Activated T-cell treated with anti-CD3 and anti-CD28 coated beads for 1 hour (primary cell): ENCODE measurements at regions not wholly inside any gene's neighbourhood (a gene's known extent, or its start where the extent isn't known, plus 50 kb on each side); places are given as distances from the start of the nearest gene placed in this dataset.

Experiments used
- DNase-seq: peaks from one replicate; pipeline ENCODE4 v3.0.0-alpha.2; 2020; ENCODE audit warnings: low read depth

DNA sequence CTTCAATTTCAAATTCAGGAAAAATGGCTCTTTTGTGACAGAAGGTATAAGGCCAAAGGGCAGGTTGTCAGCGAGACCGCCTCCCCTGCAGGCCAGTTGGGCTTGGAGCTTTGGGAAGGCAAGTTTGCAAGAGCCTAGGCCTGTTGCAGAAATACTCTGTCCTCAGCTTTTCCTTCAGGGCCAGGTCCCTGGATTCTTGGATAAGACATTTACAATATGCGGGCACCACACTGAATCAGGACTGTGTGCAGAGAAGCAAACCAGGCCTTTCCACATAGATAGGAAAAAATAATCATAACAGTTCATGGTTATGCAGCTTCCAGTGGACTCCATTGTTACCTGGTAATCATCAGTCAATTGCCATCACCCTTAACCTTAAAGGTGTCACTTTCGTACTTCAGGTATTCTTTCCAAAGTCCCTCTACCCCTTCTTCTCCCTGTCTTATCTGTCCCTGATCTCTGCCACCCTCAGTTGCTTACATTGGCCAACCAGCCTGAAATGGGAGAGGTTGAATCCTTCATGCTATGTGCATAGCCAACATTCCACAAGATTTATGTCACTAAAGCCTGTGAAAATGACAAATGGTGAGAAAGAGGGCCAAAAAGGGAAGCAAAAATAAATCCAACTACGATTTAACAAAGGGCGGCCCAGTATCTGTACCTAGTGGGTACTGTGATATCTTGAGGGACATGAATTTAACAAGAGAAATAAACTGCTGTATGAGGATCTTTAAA, 304.5 kb upstream of the NFE2L3 start:
- DNase-seq, result no peak

DNA sequence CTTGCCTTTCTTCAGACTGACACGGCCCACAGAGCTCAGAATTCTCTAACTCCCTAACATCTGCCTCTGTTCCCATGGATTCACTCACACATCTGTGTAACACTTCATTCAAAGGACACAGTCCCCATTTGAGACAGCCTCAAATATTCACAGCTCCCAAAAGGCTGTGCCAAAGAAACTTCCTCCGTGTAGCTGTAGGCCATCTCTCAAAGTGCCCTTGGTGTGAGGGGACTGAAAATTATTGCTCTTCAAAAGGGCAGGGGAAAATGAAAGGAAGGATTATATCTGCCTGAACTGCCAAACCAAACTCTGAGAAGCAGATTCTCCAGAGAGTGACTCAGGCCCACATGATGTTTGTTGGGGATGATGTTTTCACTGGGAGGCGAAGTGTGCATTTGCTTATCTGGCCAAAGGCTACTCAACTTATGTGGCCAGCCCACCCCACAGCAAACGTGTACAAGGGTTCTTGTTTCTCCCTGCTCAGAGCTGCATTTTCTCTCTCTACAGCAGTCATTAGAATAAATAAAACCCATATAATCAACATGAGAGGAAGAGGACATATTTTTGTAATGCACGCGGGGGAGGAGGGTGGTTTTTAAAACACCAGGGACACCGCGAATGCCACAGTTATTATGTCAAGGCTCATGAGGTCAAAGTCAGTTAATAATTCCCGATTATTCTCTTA, 302.4 kb upstream of the NFE2L3 start:
- DNase-seq, result no peak

DNA sequence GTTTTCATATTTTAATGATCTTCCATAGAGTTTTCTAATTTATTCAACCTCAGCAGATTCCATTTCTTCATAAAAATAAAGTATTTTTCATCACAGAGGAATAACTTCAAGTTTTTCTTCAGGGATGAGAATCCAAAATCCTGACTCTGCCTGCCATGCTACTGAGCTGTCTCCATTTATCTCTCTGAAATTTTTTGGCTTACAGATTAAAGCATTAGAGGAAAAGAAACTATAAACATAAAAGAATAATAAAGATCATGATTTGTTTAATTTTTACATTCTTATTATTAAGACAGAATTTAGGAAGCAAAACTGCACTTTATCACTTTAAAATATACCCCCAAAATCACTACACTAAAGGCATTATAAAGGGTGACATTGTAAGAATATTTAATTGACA, 301.8 kb upstream of the NFE2L3 start:
- no peak for DNase-seq

DNA sequence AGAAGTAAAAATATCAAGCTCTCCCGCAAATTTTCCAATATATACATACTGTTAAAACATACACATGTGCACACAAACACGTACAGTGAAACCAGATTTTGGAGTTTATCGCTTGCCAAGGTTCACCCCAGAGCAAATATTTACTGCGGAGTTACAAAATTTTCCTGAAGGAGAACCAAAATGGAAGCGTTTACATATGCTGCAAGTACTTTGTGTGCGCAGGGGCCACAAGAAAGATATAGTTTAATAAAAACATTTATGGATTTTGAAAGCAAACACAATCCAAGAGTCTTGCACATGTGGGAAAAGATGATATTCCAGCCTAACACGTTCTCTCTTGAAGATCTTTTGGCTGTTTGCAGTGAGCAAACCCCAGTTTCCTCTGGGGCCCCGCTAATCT, 301.3 kb upstream of the NFE2L3 start:
- DNase-seq, result no peak

DNA sequence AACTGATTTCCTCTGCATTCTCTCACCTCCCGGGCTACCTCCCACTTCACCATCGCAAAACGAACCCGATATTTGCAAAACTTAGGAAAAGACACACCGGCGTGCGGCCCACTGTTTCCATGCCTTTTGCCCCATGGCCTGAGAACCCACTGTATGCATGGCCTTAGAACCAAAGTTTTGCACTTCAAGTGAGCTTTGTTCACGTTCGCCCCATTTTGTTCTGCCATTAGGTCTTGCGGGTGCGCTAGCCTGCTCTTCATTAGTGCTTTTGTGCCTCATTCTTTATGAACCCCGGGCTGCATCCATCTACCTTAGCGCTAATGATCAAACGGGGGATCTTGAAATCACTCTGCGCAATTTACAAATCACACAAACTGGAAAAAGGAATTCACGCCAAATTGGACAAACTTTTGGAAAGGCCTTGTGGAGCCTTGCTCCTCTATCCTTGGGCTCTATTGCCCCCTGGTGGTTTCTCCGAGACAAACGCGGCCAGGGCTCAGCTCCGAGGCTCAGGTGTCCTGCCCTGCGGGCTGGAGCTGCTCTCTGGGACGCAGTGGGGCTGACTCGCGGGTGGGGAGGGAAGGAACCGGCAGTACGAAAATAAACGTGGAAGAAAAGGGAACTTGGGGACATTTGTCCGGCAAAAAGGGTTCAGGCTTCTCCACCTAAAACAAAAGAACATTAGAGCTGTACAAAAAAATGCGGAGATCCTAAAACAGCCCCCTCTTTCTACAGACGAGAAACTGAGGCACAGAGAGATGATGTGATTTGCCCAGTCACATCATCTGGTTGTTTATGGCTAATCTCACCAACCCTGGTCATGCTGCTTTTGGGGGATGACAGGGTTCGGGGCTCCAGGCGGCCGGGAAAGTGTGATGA, 300.4 kb upstream of the NFE2L3 start:
- peak; percentile 36 for DNase-seq

DNA sequence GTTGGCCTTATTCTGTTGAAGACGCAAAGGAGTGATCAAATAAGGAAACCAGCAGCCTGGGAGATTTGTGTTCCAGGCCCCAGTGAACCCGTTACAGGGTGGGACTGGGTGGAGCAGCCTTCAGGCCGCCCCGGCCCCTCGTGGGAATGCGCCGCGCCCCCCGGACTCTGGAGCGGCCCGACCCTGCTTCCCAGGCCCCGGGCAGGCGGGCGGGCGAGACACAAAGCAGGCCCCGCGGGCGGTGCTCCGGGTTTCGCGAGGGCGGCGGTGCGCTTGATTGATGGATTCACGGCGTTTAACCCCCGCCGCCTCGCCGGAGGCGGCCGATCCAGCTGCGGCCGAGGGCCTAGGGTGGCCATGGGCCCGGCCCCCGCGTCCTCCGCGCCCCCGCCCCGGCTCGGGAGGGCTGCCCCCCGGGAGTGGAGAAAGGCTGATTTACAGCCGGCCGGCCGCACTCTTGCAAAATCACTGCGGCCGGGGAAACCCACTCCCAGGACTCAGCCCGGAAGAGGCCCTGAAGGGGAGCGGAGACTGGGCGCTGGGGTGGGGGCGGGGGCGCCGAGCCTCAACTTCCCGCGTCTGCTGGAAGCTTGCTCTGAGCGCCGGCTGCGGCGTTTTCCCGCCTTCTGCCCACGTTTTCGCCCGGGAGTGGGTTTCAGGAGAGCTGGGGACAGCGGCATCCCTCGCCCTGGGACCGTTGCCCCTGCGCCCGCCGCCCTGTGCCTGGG, 299.6 kb upstream of the NFE2L3 start:
- DNase-seq, result no peak

DNA sequence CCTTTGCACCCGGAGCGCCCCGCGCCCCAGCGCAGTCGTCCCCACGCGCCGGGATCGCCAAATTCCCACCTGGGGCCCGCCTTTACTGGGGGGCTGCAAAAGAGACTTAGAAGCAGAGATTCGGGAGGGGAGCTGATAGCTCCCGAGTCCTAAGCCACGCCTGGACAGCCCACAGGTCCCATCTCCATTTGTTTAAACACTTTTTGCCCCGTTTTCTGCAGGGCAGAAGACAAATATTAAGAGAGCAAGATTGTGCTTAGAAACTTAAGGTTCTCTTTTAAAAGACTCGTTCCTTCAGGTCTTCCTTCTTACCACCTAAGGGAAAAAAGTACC, 299.1 kb upstream of the NFE2L3 start:
- no peak for DNase-seq

DNA sequence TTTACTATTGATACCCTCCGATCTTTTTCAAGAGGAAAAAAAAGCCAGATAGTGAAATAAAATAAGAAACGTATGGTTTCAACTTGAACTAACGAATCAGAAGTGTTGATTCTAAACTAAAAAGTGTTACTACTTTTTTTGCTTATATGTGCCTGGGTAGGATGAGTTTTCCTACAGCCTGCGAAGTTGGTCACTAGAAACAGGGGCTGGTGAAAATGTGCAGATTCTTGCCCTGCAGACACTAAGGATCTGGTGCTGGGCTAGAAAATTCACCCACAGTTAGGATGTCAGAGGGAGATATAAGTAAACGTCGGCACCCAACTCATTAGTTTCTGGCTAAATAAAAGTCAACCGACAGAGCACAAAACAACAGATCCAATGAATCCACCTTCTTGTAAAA, 298.7 kb upstream of the NFE2L3 start:
- DNase-seq, result no peak

DNA sequence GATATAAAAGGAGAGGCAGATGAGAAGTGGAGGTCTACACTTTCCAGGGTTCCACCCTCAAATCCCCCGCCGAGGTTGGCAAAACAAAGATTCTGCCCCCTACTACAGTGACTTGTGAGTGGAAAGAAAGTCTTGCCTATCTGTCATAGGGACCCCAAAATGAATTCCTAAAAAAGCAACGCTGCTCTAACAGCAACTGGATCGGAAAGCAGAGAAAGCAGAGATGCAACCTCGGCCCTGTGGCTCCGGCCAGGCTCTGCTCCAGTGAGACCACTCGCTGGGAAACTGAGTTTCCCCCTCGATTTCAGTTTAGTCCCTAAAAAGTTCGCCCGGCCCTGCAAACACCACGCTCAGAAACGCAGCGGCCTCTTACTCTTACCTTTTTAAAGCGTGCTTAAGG, 297.9 kb upstream of the NFE2L3 start:
- no peak for DNase-seq

DNA sequence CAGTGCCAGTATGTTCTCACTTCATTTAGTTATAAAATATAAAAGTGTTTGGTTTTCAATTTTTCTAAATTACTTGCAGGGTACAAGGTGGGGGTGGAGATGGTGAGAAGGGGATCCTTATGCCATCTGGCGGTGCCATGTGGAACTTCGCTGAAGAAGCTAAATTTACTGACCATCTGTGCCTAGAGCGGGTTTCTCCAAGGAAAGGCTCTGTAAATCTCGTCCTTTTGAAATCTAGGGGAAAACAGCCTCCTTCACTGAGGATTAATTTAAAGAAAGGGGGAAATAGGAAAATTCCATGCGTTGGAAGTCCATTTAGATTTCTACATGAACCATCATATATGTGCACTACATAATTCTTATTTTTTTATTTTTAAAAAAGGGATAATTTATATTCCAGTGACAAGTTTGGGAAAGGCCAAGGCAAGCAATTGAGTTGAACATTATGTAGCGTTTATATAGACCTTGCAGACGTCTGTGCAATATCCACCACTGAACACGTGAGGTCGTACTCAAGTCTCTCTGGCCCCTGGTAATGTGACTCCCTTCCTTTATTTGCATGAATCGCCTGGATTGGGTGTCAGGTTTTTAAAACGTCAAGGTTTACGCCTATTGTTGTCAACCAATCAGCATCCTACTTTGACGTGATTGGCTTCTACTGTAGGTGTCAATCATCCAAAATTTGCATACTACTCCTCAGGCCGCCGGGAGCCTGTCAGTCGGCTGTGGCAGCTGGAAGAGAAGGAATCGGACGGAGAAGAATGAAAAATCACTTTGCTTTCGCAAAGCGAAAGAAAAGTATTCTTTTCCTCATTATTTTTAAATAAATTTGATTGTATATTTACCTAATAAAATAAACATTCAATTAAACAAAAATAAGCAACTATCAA, 297.1 kb upstream of the NFE2L3 start:
- no peak for DNase-seq

DNA sequence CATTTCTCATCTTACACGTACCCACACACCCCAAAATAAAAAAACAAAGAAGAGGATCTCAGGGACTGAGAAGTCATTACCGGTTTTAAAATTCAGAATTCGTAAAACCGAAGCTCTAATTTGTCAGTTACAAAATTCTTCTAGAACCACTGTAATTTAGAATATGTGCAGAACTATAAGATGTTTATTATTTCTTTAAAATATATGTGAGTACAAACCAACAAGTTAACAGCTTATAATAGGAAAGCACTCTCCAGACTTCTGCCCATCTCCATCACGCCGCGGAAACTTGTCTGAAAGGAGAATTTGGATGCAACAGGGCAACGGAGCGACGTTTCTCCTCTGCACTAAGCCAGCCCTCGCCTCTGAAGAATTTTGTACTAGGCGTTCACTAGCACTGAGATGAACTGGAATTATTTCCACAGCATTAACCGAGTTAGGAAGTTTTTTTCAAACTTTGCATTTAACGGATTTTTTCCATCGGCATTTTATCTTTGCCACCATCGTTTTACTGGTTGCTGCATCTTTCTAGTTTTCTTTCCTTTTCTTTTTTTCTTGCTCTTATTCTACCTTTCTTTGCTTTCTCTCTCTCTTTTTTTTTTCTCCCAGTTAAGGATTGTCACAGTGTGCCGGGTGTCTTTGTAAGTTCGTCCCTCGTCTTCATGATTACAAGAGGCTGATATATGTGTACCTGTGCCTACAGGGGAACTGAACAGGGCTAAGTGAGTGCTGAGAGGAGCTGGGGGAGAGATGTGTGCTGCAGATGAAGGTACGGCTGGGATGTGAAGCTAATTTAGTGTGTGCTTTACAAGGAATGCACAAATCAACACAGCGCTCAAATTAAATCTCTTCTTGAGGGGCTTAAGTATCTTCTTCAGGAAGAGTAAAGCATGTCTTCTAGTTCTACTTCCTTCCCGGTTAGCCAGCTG, 295.9 kb upstream of the NFE2L3 start:
- no peak for DNase-seq

DNA sequence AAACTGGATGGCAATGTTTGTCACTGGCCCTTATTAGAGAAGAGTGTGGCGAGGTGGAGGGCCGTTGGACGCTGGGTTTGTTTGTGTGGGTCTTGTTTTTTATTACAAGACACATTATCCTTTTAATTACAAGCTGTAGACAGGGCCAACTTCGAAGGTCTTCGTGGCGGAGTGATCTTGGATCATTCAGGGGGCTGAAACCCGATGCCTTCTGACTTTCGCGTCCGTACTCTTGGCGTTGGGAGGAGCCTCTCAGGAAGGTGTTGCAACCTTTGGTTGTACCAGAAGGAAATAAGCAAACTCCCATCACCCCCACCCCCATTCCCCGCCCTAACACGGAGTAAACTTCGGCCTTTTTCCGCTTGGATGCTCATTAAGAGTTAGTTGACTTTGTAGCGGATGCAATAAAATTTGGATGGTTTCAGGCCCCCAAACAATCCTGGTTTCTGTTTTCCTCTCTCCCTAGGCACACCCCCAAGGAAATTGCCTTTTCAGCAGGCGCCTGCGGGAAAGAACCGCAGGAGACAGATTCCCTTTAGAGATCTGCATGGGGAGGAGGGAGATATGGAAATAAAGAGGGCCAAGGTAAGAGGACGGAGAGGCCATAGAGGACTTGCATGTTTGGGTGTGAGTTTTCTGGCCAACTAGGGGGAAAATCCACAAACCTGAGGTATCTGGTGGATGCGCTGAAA, 294.5 kb upstream of the NFE2L3 start:
- DNase-seq, result no peak

DNA sequence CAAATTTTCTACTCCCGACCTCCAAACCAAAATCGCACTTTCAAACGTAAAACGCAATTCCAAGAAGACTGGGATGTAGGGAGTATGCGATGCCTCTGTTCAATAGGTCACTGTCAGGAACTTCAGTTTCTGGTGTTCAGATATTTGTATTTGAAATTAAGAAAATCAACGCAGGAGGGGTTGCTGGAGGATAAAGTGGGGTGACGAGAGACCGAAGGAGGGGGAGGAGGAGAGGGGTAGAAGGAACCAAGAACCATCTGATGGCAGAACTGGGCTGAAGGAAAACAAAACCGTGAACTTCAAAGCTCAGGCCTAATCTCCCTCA, 293.8 kb upstream of the NFE2L3 start:
- no peak for DNase-seq

DNA sequence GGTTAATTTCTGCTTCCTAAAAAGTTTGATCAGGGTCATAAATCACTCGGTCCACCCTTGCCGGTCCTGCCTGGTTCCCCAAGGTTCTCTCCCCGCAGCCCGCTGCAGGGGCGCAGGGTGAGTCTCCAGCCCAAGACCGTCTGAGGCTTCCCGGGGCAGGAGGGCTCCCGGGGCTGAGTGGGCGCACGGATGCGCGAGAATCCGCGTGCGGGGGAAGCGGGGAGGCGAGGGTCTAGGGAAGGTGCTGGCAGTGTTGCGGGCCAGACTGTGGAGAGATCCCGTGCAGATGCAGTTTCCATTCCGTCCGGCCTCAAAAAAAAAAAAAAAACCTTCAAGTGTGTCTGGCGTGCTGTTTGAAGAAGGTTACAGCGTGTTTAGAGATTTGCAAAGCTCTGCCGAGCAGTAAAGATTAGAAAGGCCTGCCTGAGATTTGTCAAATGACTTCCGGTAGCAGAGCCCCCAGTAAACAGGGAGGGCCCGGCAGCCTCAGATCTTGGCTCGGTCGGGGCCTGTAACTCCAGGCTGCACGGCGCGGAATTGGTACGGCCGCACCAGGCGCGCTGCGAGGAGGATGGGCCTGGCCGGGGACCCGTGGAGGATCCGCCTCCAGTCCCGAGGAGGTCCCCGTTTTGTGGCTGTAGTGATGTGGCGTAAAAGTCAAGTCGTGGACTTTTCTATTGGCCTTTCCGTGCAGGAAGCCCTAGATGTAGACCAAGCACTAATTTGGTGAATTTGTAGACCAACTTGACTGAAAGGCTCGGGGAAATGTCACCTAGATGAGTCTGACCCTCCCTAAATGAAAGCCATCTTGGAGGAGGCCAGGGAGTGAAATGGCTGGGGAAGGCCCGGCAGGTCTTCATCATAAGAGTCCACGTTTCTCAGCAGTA, 293.2 kb upstream of the NFE2L3 start:
- DNase-seq, result no peak

DNA sequence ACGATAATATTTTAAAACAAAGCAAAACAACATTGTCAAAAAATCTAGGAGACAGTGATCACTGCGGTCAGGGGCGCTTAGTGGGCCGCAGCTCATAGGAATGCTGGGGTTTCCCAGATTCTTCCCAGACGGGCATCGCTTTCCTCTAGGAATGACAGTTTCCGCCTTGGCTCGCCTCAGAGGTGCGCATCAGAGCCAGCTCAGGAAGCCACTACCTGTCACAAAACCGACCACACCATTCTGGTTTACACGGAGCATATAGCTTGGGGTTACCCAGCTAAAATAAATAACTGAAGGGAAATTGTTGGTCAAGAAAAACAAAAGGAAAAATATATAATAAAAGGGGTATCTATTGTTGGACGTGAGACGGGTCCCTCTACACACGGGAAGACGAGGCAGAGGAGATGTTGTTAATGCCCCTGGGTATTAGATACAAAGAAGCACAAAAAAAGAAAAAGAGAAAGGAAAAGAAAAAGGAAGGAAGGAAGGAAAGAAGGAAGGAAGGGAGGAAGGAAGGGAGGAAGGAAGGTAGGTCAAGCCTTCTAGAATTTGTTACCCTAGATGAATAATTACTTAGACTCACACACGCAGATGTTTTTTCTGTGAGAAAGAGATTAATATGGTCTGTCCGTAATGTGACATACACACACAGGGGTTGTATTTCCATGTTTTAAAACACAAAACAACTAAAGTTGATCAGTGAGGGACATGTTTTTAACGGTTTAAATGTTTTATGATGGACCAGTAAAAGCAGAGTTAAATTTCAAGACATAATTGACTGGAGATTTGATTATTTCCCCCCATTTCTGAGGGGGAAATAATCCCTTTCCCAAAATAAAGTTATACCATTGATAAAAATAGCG, 292.4 kb upstream of the NFE2L3 start:
- no peak for DNase-seq

DNA sequence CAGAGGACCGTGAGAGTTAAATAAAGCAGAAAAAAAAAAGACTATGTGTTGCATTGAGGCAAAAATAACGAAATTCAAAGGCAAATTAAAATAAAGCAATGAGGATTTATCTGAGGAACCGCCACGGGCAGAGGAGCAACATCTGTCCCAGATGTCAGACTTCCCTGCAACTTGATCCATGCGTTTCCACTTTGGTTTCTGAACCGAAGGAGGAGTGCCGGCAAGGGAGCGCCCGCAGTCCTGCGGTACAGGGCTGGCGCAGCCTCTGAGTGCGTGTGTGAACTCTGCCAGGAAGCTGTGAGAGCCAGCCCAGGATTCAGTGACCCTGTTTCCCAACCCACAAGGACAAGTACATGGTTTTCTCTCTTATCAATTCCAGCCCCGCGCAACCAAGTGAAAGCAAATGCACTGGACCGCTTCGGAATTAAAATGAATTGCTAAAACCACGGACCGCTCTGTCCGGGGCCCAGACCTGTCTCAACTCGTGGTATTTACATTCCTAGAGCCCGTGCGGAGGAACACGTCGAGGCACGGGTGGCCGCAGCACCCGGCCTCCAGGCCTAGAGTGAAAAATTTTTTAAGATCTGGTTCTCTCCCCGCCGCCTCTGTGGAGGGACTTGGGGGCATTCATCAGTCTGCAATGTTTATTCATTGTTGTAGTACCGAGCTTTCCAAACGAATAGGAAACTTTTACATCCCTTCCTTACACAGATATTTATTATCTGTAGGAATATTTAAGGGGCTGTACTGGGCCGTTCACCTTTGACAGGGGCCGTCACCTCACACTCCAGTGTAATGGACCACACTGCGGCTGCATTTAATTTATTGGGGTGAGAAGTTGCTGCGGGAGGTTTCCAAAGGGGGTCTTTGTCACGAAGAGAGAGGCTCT, 291.5 kb upstream of the NFE2L3 start:
- DNase-seq, result no peak

DNA sequence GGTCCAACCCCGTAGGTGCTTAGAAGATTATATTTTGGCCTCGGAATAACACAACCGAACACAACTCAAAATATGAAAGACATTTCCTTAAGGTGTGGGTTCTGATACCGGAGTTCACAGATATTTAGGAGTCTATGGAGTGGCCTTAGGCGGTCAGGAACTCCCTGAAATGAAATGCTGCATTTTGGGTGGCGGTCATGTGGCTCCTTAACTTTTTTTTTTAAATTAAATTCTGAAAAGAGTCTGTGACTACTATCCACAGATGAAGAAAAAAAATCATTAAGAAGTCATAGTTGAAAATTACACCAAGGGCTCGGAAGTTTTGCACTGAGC, 290.9 kb upstream of the NFE2L3 start:
- no peak for DNase-seq
